NCI-H526 (cell line): ENCODE measurements at regions not wholly inside any gene's neighbourhood (a gene's known extent, or its start where the extent isn't known, plus 50 kb on each side); places are given as distances from the start of the nearest gene placed in this dataset.

Experiments
- DNase-seq, 2 experiments: peaks; one replicate each; lab custom pipeline; 2025; lab: John Stamatoyannopoulos, UW

DNA sequence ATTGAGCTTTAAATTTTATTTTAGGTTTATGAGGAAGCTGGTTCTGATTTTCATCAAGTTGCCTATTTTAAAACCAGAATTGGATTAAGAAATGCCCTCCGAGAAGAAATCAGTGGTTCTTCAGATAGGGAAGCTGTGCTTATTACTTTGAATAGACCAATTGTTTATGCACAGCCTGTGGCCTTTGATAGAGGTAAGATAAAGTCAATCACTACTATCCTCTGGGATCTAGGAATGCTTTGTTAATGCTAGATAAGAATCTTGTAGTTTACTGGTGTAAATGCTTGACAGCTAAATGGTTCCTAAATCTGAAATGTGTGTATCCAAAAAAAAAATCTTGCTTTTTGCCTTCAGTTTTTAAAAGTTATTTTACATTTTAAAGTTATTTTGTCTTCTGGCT, 73.0 kb upstream of the ADAD1 start:
- DNase-seq, result no peak

DNA sequence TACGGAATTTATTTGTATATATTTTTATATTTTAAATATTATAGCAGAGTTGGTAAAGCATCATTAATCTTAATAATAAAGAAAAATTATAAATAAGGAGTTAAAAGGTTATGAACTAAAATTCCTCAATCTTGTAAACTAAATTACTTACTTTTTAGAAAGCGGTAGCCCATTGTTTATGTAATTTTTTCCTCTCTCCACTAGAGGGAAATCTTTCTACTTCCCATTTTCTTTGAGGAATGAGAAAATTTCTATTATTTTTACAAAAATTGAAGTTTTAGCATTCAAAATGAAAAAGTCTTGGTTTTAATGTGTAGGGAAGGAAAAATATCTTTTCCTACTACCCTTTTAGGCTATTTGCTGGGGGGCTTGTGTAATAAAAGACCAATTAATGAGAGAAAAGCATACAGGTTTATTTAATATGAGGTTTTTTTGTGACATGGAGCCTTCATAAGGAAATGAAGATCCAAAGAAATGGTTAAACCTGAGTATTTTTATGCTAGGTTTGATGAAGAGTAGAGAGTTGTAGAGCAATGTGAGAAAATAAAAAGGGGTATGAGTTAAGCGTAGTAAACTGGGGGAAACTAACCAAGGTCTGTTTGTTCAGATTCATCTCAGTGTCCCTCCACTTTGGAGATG, 68.7 kb upstream of the ADAD1 start:
- peak in 1 of 2 experiments; percentile 23 for DNase-seq

- no peak for DNase-seq
These were observed 65.7 kb upstream of the ADAD1 start for GRCh38 chr4:122313006-122313646.

- no peak for DNase-seq
These were observed 51.9 kb upstream of the ADAD1 start for GRCh38 chr4:122326908-122327307.

- no peak for DNase-seq
These were observed 49.9 kb upstream of the ADAD1 start for GRCh38 chr4:122328893-122329292.
